GM19025 (cell line): ENCODE measurements at regions not wholly inside any gene's neighbourhood (a gene's known extent, or its start where the extent isn't known, plus 50 kb on each side); places are given as distances from the start of the nearest gene placed in this dataset.
"Not testable (repeated sequence)": the region's sequence is repeated elsewhere in the genome, so short reads cannot be mapped to it uniquely, and the experiment has no call there.

Source experiments
- ATAC-seq: cut with Tn5 transposase; IDR thresholded peaks from one replicate; pipeline ENCODE4 v1.9.1; 2021; ENCODE audit warnings: mild to moderate bottlenecking, low read depth, moderate library complexity; ENCODE audit not compliant: unreplicated experiment

DNA sequence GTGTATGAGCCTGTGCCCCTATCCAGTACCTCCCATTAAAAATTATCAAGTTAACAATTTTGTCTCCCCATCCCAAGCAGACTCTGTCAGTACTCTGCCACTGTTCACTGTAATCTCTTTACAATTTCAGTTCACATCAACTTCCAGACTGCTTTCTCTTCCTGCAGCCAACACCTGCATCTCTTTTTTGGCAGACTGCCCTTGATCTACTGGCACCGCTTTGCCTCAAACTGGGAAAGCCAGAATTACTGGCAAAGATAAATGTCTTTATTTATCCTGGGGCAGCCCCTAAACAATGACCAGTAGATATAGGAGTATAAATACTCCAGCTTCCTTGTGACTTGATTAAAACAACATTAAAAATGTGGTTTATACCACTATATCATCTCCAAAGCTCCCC is 494.1 kb downstream of the ZNF385D start:
- ATAC-seq: no peak

DNA sequence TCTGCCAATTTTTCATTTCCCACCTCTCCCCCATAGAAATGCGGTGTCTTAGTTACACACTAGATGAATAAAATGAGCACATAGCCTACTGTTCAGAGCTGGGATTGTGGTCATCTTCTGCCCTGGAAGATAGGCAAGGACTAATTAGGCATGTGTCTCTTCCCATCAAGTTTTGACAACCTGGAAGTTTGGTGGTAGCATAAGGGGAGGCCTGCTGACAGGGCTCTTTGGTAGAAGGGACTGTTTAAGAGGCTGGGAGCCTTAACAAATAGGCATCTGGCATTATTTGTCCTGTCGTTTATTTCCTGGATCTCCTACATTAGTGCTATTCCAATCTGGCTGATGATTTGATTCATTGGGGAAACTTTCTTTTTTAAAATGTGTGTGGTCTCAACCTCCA is 512.3 kb downstream of the ZNF385D start:
- no peak for ATAC-seq

DNA sequence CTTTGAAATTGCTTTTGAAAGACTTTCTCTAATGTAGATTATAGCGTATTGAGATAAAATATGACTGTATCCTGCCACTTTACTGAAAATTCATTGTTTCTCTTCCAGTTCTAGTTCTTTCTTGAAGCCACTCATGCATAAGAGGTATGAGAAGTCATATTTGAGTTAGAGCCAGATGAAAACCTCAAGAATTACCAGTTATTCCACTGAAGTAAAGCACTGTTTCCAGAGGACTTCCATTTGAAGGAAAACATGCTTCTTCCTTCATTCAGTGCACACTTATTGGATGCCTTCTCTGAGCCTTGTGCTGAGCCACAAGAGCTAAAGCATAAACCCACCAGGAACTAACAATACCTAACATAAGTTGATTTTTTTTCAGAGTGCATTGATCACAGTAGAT is 513.4 kb downstream of the ZNF385D start:
- no peak for ATAC-seq

DNA sequence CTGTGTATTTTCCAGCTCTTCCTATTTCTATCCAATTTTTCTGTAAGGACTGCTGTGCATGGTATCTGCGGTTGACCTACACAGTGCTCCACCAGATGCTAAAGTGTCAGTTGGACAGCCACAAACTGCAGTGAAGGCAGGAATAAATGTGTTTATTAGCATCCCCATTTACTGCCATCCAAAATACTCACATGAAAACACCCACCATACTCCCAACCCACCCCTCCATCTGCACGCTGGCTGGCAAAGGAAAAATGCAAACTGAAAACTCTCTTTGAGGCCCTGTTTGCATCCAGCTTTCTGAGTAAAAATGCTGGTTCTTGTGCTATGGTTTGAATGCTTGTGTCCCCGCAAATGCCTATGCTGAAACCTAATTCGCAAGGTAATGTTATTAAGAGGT is 515.5 kb downstream of the ZNF385D start:
- ATAC-seq: no peak

DNA sequence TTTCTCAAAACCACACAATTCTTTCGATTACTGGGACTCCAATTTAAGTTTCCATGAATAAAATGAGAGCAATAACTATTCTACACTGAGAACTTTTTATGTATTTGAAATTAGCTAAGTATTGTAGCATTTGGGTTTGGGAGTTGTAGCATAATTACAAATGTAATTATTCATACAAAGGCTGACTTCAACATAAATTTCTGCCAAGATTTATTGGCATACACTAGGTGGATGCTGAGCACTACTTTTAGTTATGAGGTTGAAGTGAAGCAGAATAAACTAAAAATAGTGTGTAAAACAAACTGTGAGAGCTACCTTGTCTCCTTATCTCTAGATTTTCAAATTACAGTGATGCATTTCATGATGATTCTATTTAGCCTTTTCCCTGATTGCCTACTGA is 516.1 kb downstream of the ZNF385D start:
- ATAC-seq: no peak

DNA sequence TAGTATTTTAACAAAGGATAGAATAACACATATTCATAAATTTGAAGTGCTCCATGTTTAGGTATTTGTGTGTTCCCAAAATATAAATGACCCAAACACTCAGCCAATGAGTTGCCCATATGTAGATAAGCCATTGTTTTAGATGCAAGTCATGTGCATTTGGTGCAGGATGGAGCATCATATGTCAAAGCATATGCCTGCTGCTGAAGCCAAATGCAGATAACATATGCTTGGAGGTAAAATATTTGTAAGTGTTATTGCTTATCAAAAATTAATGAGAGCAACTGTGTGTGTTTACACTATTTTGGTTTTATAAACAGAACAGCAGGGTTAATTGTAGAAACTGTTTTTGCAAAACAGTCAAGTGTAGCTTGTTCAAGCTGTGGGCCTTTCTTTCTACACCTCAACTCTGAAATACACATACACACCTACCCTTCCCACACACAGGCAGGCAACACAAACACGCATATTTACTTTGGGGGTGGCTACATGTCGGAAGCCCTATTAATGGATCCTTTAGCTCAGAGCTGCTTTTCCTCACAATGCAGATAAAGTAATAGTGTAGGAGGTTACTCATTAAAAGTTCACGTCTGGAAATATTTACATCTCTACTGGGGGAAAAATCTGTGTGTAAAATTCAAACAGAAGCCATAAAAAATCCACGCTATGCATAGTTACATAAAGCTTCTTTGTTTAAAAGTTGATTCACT is 521.4 kb downstream of the ZNF385D start:
- ATAC-seq: no peak

DNA sequence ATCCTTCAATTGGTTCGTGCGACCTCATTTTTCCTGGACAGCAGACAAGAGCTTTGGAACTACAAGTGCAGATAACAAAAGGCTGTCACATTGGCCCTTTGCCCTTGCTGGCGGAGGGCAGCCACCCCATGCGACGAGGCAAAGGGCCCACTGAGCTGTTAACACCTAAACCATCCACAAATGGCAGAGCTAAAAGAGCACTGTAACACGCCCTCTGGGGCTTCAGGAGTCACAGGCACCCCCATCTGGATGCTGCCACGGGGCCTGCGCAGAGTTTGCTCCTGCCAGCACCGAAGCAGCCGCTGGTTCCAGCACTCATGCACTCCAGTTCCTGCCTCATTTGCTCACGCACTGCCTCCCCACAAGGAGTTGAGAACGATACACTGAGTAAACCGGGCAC is 524.9 kb downstream of the ZNF385D start:
- ATAC-seq: no peak

DNA sequence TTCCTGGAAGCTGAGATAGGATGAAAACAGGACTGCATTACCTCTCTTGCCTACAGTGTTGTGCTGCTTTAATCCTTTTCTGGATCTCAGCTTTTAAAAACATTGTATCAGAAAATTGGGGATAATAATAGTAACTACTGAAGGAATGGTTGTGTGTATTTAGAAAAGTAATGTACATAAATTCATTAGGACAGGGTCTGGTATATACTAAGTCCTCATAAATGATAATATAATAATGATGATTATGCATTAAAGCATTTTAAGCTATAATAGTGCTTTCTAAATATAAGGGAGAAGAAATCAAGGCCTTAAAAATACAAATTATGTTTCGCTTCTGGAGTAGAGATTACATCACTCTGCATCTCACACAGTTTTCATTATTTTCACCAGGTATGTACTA is 530.1 kb downstream of the ZNF385D start:
- no peak for ATAC-seq

DNA sequence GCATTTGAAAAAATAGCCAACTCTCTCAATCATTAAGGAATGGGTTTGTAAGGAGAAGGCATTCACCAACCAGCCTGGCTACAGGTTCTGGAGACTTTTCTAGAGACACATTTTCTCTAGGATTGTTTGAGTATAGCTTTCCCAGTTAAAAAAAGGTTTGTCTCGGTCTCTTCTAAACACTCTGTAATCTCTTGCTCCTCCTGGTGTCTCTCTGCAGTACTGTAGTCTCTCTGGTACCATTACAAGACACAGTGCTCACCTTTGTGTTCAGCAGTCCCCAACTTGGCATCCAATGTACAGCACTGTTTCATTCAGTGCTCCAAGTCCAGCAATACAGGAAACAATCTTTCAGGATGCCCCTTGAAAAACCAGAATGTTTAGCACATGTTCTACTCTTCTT is 534.4 kb downstream of the ZNF385D start:
- no peak for ATAC-seq

DNA sequence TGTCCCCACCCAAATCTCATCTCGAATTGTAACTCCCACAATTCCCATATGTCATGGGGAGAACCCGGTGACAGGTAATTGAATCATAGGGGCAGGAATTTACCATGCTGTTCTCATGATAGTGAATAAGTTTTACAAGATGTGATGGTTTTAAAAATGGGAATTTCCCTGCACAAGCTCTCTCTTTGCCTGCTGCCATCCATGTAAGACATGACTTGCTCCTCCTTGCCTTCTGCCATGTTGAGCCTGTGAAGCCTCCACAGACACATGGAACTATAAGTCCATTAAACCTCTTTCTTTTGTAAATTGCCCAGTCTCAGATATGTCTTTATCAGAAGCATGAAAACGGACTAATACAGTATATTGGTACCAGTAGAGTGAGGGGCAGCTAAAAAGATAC is 546.9 kb downstream of the ZNF385D start:
- ATAC-seq: not testable (repeated sequence)

DNA sequence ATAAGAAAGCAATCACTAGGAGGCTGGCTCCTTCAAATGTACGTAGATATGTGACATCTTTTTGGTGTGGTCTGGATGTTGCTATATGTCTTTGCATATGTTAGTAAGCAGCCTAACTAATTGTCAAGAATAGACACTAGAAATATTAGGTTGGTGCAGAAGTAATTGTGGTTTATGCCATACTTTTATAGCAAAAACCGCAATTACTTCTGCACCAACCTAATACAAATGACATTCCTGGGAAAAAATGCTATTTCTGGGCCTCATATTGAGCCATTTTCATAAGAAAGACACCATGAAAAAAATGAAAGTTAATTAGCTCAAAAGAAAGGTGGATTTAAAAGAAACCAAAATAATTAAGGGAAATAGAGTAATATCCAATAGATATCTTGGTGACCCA is 555.8 kb downstream of the ZNF385D start:
- no peak for ATAC-seq

DNA sequence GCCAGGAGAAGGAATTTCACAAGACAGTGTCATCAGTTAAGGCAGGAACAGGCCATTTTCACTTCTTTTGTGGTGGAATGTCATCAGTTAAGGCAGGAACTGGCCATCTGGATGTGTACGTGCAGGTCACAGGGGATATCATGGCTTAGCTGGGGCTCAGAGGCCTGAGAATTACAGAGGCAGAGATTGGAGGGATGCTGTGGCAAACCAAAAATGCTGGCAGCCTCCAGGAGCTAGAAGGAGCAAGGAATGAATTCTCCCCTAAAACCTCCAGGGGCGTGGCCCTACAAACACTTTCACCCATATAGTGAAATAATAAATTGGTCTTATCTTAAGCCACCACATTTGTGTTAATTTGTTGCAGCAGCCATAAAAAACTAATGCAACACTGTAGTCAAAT is 557.0 kb downstream of the ZNF385D start:
- ATAC-seq: not testable (repeated sequence)

DNA sequence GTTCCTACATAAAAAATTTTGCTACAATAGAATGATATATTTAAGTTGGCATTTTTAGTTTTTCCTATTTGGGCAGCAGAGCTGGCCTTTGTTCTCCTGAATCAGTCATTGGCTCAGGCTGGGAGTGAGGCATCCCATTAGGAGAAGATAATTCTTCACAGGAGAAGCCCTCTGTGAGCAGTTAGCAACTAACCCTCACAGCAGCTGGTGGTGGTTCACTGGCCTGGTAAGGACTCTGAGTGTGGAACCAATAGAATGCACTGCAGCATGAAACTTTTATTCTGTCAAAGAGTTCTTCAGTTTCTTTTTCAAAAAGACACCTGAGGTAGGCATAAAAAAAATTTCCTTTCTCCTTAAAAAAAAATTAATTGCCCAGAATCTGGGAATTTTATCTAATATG is 562.6 kb downstream of the ZNF385D start:
- ATAC-seq: no peak

DNA sequence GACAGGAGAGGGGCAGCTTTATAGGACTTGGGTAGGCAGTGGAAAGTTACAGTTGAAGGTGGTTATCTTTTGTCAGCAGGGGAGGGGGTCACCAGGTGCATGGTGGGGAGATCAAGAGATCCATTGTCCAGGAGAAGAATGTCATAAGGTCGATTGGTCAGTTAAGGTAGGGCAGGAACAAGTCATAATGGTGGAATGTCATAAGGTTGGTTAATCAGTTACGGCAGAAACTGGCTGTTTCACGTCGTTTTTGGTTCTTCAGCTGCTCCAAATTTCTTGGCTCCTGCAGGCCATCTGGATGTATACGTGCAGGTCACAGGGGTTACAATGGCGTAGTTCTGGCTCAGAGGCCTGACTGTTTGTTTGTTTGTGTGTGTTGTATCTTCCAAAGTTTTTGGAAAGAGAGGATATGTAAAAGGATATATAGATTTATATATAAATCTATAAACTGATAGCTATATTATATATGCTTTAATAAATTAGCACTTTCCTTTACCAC is 565.1 kb downstream of the ZNF385D start:
- no peak for ATAC-seq

DNA sequence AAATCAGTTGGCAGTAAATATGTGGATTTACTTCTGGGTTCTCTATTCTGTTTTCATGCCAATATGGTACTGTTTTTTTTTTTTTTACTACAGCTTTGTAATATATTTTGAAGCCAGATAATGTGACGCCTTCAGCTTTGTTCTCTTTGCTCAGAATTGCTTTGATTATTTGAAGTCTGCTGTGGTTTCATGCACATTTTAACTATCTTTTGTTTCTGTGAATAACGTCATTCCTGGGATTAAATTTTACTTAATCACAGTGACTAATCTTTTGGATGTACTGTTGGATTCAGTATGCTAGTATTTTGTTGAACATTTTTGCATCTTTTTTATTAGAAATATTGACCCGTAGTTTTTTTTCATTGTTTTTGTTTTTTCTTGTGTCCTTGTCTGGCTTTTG is 576.5 kb downstream of the ZNF385D start:
- no peak for ATAC-seq

DNA sequence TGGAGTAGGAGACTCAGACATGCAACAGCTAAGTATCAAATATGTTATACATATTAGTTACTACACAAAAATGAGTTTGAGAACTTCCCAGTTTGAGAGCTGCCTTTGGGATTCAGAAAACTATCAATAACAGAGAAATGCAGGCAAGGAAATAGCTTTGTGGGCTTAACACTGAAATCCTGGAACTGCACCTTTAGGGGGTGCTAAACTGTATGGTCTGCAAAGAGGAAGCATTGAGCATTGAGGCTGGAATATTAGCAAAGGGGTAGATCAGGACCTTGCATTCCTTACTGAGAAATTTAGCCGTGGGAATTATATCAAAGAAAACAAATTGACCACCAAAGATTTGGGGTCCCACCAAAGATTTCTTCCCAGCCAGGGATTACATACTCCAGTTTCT is 580.0 kb downstream of the ZNF385D start:
- no peak for ATAC-seq

DNA sequence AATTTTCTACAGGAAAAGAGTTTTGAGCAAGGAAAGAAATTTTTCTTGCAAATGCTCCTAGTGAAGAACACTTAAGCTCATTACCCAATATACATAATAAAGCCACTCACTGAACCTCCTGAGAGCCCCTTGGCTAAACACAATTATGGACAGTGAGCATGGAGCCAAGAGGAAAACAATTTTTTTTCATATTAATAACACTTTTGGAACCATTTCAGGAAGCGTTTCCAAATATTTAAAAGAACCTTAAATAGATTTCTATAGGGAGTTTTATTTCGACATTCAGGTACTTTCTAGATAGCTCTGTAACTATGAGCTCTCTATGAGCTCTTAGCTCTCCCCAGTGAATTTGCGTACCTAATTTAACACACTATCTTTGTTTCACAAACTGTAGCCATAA is 581.1 kb downstream of the ZNF385D start:
- ATAC-seq: no peak

DNA sequence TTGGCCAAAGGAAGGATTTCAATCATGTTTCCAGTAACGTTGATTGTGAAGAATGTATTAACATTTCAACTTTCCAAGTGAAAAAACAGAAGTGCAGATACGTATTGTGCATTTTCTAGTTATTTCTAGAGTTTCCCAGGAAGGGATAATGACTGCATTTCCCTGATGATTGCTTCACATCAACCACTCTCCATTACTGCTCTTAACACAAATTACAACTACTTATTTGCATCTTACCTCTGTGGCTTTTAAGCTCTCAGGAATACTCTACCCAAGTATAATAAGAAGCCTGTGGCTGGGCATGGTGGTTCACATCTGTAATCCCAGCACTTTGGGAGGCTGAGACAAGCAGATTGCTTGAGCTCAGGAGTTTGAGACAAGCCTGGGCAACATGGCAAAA is 582.5 kb downstream of the ZNF385D start:
- no peak for ATAC-seq

DNA sequence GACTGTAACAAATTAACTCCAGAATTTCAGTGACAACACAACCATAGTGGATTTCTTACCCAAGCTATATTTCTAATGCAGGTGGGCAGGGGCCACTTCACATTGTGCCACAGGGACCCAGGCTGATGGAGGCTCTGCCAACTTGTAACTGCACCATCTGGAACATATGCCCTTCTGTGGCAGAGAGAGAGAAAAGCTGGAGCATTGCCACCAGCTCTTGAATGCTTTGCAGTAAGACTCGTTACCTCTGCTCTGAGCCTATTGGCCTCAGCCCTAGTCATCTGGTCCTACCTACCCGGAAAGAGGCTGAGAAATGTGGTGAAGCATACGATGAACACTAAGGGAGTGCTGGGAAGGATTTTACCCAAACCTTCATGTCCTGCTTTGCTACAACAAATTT is 587.1 kb downstream of the ZNF385D start:
- ATAC-seq: no peak

DNA sequence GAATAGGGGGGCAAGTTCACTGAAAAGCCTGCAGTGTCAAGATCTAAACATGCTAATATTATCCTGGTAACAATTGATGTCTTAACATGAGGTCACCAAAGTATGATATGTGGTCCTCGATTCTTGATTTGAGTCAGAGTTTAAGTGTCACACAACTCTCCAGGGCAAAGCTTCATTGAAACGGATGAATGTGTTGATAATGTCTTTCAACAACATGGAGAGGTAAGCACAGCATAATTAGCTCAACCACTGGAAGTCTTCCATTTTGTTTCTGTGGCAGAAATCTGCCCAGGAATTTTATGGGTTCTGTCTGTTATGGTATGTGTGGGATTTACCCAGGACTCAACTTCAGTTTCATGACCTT is 591.5 kb downstream of the ZNF385D start:
- no peak for ATAC-seq

DNA sequence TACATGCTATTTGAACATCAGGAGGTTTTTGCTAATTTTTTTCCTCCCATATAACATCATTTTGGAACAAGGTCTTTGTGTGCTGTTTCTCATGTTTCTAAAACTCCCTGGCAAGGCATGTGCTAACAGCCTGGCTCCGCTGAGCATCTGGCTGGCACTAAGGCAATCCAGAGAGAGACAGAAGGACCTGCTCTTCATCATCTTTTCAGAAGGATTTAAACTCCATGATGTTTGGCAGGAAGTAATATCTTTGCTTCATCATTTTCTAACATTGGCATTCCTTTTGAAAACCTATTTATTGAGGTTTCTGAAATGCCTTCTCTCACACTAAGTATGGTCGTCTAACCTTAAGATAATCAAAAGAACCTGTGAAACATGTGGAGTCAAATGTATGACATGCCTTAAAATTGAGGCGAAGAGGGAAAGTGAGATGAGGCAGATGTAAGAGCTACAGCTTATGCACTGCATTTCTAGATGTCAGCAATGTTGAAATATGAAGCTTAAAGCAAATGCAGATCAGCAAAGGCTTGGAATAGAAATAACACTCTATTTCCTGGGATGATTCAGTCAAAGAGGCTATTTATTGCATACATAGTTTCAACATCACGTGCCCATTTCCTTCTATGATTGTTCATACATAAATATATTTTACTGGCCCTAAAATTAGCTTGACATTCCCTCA is 592.0 kb downstream of the ZNF385D start:
- ATAC-seq: no peak

DNA sequence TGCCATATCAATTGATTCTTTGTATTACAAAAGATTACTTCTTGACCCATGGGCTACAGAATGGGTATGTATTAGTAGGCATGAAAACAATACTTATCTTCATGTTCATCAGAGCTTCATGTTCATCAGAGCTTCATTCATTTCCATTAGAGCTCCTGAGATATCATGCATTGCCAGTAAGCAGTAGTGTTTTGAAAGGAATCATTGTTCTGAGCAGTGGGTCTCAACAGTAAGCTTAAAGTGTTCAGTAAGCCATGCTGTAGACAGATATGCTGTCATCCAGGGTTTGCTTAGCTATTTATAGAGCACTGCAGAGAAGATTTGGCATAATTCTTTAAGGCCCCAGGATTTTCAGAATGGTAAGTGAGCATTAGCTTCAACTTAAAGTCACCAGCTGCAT is 596.1 kb downstream of the ZNF385D start:
- no peak for ATAC-seq
